Kidney (tissue), 13 donors: ENCODE measurements at regions not wholly inside any gene's neighbourhood (a gene's known extent, or its start where the extent isn't known, plus 50 kb on each side); places are given as distances from the start of the nearest gene placed in this dataset.

Experiments used
- DNase-seq, 5 donors: peaks; one replicate each; pipeline ENCODE4 v3.0.0-alpha.2; 2013 to 2020
- FAIRE-seq: peaks from 2 replicates; lab custom pipeline; 2012; peaks lifted over from hg19 to GRCh38; lab: Jason Lieb, UNC
- H3K27ac ChIP-seq, 2 donors: one replicate each; pipeline ENCODE4 v1.7.0; 2013; ENCODE audit warnings: low read depth in 2 of 2, low read length in 2 of 2, inconsistent platforms in 1 of 2
- H3K27me3 ChIP-seq: one replicate; pipeline ENCODE4 v1.7.1; 2013; ENCODE audit warnings: low read length, inconsistent platforms; ENCODE audit not compliant: control insufficient read depth, insufficient read depth
- H3K36me3 ChIP-seq, 3 donors: one replicate each; pipeline versions ENCODE4 v1.7.0 to v1.7.1; 2013; ENCODE audit warnings: low read length in 3 of 3, control low read depth in 1 of 3, inconsistent platforms in 1 of 3; ENCODE audit not compliant: insufficient read depth in 3 of 3, control insufficient read depth in 2 of 3
- H3K4me1 ChIP-seq, 3 donors: one replicate each; pipeline versions ENCODE4 v1.7.0 to v1.7.1; 2013; ENCODE audit warnings: low read length in 3 of 3, inconsistent platforms in 1 of 3, low read depth in 1 of 3; ENCODE audit not compliant: control insufficient read depth in 2 of 3, insufficient read depth in 2 of 3
- H3K4me3 ChIP-seq, 3 donors: one replicate each; pipeline versions ENCODE4 v1.7.0 to v1.8.1; 2013; ENCODE audit warnings: low read length in 3 of 3, control low read depth in 1 of 3, inconsistent platforms in 1 of 3
- H3K9ac ChIP-seq, 3 donors: one replicate each; pipeline versions ENCODE4 v1.7.0 to v1.7.1; 2013; ENCODE audit warnings: low read length in 3 of 3, control low read depth in 1 of 3, inconsistent platforms in 1 of 3
- H3K9me3 ChIP-seq, 3 donors: one replicate each; pipeline versions ENCODE4 v1.7.0 to v1.7.1; 2013; ENCODE audit warnings: low read length in 3 of 3, control low read depth in 1 of 3, inconsistent platforms in 1 of 3; ENCODE audit not compliant: control insufficient read depth in 2 of 3, insufficient read depth in 1 of 3
- CTCF ChIP-seq: IDR thresholded peaks from 3 replicates; pipeline ENCODE4 v1.5.1; 2012; ENCODE audit warnings: mild to moderate bottlenecking, moderate library complexity, borderline replicate concordance; ENCODE audit not compliant: insufficient read depth; ENCODE audit errors: extremely low read depth
- intact Hi-C: fragments of 100-400 bp; cut with DNase I; formaldehyde crosslinking; loops from one replicate; pipeline ENCODE4 v1.11.1; 2022
- donor health status: control.
- donor health status: control.
- donor health status: control.
- donor health status: control.
- donor health status: control.
- donor health status: DM: yes; HTN: yes; CAD: no.
- donor health status: Normal renal cell carcinoma (clear cell type).

GRCh38 chr12:25767606-25768005 lies 190.9 kb upstream of the RASSF8 start:
- H3K4me1 ChIP-seq = no peaks in the 10 kb centered on the region
- no peaks in the 10 kb centered on the region for H3K9me3 ChIP-seq
- no peak overlapping the region for H3K4me3 ChIP-seq
- no peak overlapping the region for H3K9ac ChIP-seq
- H3K27me3 ChIP-seq = no peaks in the 10 kb centered on the region
- intact Hi-C loops = no loop called here
- H3K36me3 ChIP-seq = no peaks in the 10 kb centered on the region
- TF ChIP-seq CTCF = no peak
- DNase-seq (no peak), FAIRE-seq (no peak)
- H3K27ac ChIP-seq = no peak overlapping the region

- no peak overlapping the region for H3K27ac ChIP-seq
- no peak for TF ChIP-seq CTCF
- DNase-seq = no peak
Measured at GRCh38 chr12:25768151-25768550, 190.3 kb upstream of the RASSF8 start.

GRCh38 chr12:25769082-25769945 lies 189.2 kb upstream of the RASSF8 start:
- H3K4me1 ChIP-seq = no peaks in the 10 kb centered on the region
- no peak overlapping the region for H3K4me3 ChIP-seq
- H3K9me3 ChIP-seq = no peaks in the 10 kb centered on the region
- no peak for TF ChIP-seq CTCF
- no peak overlapping the region for H3K9ac ChIP-seq
- no peaks in the 10 kb centered on the region for H3K36me3 ChIP-seq
- H3K27ac ChIP-seq = no peak overlapping the region
- intact Hi-C loops = no loop called here
- no peaks in the 10 kb centered on the region for H3K27me3 ChIP-seq
- DNase-seq (no peak), FAIRE-seq (no peak)

More at GRCh38 chr12:25768151-25768550, 190.3 kb upstream of the RASSF8 start:
- intact Hi-C loops = no loop called here
- Histone ChIP-seq H3K9ac (no peak overlapping the region), H3K9me3 (no peaks in the 10 kb centered on the region), H3K4me3 (no peak overlapping the region), H3K4me1 (no peaks in the 10 kb centered on the region), H3K36me3 (no peaks in the 10 kb centered on the region), H3K27me3 (no peaks in the 10 kb centered on the region)
- FAIRE-seq = no peak
